GM18907 (cell line): ENCODE measurements at regions not wholly inside any gene's neighbourhood (a gene's known extent, or its start where the extent isn't known, plus 50 kb on each side); places are given as distances from the start of the nearest gene placed in this dataset.
A peak's percentile ranks its signal among the peaks of the same experiment; 100 is the strongest.

Experiments
- ATAC-seq: cut with Tn5 transposase; IDR thresholded peaks from one replicate; pipeline ENCODE4 v1.9.1; 2021; ENCODE audit warnings: mild to moderate bottlenecking, moderate library complexity; ENCODE audit not compliant: unreplicated experiment

DNA sequence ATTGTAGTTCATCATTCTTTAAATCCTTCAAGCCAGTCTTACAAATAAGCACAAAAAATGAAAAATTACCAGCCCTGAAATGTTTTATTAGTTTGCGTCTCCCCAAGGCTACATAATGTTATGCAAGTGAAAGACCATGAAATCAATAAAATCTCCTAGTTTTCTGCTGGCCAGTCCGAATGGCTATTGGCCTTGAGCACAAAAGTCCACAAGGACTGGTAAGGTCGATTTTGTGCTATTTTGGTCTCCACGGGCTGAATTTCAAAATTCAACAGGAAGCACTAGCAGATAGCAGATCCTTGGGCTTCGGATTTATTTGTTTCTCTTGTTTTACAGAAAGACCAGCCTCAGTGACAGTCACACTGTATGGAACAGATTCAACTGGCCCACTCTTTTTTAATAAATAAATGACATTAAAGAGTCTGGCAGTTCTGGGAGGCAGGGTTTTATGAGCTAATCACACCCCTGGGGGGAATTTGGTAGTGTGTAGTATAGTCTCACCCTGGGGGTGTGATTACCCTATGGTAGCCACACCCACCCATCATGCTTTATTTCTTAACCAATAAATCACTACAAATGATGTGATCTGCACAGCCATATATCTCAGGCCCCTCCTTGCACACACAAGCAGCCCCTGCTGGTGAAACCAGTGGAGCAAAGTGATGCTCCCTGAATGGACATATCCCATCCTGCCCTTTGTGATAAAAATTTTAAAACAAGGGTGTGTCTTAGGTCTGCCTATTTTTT, 51.1 kb upstream of the TMEM33 start:
- no peak for ATAC-seq

DNA sequence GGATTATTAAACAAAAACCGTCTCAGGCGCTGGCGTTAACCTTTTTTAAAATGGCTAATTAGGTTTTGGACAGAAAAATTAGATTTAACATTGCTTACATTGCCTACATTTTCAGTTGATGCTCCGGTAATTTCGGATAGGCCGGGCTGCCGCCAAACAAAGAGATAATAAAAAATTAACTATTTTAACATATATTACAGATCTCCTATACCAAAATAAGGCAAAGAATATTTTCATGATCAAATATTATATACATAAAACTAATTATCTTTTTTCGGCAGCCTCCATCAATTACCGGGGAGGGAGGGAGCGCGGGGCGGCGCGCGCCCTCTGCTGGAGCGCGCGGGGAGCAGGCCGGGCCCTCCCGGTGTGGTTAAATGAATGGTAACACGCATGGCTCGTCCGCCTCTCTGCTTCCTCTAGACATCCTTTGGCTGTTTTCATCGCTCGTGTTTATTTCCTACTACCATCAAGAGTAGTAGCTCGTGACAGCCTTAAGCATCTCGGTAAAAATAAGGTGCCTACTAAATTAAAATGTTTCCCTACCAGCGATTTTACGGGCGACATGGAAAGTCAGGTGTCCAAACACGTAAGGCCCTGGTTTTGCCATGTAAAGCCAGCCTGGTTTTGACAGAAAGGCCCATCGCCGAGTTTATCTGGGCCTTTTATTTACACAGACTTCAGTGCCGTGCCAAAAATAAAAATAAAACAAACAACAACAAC, 52.4 kb upstream of the TMEM33 start:
- peak; percentile 58 for ATAC-seq

DNA sequence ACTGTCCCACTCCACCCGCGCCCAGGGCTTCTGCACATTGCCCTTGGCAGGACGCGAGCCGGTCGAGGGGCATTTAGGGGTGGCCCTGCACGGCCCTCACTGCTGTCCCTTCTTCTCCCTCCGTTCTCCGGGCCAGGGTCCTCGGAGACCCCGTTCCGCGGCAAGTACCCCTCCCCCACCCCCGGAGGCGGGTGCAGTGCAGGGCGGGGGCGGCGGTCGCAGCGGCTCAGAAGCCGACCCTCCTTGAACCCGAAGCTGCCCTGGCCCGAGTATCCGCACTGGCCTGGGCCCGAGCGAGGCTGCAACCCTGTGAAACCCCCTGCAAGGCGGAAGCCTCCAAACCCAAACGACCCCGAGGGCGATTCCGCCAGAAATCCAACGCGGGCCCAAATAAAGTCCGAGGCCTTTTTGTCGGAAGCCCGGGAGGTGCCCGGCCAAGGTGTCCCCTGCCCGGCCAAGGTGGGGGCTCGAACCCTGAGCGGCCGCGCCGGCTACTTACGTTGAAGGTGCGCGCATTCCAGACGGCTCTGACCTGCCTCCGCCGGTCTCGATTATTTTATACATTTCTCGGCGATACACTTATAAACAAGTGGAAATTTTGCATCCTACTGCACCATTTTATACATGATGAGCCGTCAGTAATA, 53.1 kb upstream of the TMEM33 start:
- no peak for ATAC-seq

DNA sequence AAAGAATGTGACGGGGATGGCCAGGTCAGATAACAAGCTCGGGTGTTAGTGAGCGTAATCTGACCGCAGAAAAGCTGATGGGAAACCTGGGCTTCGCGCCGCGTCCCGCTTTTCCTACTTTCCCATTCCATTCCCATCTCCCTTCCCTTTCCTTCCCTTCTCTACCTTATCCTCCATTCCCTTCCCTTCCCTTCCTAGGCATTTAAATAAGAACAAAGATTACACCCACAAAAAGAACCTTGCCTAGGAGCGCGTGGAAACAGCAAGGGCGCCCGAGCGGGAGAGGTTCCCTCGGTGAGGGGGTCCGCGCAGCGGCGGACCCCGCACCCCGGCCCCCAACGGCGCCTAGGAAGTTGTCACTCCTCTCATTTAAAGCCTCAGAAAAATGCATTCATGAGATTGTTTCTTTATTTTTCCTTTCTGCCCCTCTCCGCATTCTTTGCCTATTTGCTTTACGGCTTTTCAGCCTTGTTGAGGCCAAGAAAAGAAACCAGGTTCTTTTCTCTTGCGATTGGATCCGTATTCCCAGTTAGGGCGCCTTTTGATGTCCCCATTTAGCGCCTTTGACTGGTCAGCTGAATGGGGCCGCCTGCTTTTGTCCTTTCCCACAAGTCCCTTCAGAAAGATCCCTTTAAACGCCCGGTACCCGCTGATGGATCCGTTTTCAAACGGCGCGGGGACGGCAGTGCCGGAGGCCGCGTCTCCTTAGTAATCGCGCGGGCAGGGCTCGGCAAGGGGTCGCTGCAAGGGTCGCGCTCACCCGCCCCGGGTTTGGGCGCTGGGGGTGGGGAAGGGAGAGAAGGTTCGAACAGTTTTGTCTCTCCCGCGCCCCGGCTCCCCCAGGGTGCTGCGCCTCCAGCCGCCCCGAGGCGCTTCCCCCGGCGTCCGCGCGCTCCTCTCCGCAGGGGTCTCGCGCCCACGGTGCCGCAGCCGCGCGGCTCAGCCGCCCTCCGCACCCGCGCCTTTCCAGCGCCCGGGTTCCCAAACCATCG, 54.1 kb upstream of the TMEM33 start:
- no peak for ATAC-seq

DNA sequence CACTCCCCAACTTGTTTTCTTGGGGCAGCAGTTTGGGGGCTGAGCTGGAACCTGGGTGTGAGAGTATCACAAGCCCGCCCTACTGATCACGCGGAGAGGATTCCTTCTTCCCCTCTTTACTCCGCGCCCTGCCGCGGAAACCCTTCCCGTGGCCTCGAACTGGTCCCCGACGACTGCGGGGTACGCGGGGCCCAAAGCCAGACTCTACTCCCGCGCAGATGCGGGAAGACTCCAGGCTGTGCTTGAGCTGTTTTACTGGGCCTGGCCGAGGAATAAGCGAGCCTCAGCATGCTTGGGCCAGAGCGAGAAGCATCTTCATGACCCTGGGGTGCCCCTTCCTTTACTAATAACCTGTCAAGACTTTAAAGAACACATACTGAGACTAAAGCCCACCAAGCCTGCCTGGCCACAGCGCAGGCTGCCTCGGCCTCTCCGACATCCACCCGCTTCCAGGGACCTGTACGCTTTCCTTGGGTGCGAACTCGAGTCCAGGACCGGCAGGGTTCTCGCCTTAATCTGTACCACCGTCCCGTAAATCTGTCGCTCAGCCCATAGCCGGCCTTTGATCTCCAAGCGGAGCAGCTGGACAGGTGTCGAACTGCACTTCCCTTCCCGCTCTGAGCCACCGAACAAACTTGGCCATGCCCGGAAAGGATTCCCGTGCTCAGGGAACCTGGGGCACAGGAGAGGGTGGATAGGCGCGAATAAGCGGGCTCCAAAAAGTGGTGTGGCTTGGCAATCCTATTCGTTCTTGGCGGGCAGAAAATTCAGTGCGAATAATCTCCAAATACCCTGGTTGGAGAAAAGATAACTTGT, 55.0 kb upstream of the TMEM33 start:
- ATAC-seq, result no peak

DNA sequence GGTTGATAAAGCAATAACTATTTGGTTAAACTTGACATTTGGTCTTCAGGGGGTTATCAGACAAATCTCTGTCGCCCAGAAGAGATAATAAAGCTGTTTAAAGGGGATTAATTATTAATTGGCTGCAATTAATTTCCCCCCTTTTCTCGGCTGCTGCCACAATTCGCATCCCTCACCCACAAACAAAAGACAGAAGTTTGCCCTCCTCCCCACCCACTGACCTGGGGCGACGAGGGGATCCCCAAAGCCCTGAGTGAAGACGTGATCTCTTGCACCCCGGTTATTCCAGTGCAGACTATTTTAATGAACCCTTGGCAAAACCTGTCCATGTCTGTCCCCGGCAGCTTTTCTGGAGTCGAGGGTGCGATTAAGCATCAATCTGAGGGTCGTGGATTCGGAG, 55.7 kb upstream of the TMEM33 start:
- no peak for ATAC-seq

DNA sequence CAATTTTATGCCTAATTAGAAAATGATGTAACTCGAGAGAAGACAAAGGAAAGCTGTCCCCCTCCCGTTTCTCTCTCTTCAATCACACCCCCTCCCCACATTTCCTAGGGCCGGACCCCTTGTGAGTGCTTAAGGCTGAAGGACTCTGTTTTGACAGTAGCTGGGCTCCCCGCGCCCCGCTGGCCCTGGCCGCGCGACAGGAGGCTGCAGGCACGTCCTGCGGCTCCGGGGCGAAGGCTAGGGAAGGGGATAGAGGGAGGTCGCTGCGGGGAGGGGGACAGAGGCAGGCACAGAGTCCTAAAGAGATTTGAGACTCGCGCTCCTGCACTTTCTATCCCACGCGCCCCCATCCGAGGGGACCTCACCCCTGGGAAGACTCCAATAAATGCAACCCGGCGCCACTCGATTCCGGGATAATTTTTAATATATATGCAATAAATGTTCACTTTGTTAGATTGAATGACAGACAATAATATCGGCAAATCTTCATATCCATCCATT, 56.2 kb upstream of the TMEM33 start:
- ATAC-seq, result no peak

DNA sequence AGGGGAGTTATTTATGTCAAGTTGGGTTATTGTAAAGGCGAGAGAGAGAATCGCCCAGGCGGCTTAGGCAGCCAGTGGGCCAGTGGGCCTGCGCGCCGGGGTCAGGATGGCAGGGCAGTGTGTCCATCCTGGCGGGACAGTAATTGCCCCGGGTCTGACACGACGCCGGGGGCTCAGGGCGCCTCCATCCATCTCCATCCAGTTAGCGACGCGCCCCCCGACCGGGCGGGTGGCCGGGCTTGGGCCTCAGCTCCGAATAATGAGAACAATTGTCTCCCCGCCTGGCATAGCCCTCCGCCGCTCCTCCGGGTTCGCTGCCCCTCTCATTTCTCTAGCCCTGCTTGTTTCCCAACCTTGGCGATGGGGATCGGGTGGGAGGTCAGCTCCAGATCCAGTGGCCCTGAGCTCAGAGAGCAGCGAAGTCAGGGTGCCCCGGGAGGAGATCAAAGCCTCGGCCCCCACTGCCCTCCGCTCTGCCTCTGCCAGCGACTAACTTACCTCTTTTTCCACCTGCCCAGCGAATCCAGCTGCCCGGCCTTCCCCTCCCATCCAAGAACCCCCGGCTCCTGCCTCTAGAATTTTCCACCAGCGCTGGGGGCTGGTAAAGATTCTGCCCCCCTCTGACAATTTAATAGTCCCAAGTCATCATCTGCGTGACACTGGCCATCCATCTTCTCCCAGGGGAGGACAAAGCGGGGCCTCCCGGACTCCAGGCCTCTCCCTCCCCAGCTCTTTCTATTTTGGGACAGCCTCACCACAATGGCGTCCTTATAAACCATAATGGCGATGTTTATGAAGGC, 56.9 kb upstream of the TMEM33 start:
- no peak for ATAC-seq

DNA sequence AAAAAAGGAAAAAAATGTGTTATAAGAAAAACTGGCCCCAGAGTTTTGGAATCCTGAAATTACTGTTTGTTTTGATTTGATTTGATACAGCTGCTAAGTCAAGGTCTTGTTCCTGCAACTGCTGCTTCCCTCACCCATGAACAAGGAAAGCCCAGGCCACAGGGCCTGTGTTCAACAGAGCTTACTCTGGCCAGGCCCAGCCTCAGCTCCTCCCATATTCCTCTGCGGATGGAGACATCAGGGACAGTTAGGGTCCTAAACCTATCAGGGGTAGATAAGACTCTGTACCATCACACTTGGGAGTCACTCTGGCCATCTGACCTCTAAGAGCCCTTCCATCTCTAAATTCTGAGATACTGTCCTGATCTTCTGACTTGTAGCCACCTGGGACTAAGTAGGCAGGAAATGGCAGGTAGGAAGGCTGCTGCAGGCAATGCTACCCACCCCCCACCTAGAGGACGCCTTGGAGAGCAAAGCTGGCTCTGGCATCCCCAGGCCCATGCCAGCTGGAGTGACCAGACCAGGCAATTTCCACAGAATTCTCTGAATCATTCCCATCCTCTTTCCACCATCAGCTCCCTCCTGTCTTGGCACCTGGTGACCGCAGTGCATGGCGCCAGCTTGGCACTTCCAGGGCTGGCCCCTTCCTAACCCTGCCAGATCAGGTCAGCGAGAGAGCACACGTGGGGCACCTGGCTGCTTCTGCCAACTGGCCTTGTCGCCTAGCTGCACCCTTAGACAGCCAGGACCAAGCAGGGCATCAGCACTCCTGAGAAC, 58.0 kb upstream of the TMEM33 start:
- ATAC-seq, result no peak

DNA sequence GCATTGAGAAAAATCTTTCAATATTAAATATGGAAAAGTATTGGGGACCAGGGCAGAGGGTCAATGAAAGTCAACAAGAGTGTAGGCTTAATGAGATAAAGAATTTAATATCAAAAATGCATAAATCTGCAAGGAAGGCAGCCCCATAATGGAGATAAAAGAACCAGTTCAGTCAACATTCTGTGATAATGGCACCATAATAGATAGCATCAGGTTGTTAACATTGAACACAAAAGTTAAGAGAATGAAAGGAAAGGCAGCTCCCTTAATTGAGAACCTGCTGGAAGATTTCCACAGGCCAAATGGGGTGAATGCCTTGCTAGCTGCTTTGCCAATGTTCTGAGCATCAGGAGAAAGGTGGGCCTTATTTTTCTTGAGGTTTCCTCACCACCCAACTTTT, 60.4 kb upstream of the TMEM33 start:
- no peak for ATAC-seq

DNA sequence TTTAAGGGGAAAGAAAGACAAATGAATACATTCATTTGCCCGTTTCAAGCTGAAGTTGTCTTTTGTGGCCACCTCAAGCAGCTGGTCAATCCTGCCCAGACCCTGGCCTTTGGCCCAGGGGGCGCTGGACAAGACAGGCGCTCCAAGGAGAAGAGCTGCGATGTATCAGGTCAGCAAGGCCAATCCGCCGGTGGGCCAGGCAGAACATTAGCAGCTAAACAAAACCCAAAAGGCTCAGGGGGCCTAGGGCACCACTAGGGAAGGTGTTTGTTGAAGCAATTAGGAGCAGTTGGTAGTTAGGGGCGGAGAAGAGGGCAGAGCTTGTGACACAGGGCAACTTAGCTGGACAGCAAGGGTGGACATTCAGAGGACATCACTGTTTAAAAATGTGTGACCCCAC, 60.8 kb upstream of the TMEM33 start:
- no peak for ATAC-seq

DNA sequence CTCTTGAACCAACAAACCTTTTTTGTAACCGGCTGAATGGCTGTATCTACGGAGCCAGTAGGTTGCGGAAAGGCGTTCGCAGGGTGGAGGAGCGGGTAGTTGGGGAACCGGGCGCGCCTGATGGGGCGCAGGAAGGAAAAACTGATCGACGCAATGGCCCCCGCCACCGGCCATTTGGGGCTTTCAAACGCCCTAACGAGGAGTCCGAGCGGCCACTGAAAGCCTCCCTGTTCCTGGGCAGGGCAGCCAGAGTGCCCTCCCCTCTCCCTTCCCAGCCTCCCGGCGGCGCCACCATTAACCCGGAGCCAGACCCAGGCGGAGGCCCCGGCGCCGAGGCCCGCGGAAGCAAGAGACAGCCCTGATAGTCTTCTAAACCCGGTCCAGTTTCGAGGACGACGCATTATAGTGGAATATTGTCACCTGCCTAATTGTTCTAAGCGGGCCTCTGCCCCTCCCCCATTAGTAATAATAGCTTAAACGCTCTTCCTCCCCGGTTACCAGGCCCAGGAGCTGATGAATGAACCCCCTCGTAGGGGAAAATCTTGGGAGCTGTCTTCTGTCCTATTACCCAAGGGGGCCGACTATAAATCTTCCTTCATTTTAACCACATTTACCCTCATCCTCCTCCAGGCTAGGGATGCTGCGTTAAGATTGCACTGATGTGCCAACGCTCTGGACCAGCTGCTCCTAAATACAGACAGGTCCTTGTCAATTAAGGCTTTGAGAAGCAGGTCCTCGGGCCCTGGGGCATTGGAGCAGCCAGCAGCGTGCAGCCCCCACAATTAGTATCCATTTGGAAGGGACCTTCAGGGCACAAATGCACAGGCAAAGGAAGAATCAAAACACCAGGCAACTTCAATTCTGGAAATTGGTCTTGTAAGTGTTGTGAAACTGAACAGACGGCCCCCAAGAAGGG, 61.6 kb upstream of the TMEM33 start:
- ATAC-seq, result no peak

DNA sequence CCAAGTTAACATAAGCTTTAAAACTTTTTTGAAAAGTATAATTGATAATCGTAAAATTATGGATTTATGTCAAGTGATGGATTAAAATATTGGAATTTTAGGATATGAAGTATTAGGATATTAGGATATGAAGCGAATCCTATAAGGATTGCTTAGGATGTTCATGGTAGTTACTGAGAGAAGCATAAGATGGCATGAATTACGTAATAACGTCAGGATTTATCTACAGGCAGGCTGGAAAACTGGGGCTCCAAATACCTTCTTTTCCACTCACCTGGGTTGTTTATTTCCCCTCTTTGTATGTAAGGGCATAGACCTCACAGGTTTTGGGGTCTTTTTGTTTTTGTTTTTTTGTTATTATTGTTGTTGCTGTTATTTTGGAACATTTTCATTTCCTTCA, 65.2 kb upstream of the TMEM33 start:
- no peak for ATAC-seq

DNA sequence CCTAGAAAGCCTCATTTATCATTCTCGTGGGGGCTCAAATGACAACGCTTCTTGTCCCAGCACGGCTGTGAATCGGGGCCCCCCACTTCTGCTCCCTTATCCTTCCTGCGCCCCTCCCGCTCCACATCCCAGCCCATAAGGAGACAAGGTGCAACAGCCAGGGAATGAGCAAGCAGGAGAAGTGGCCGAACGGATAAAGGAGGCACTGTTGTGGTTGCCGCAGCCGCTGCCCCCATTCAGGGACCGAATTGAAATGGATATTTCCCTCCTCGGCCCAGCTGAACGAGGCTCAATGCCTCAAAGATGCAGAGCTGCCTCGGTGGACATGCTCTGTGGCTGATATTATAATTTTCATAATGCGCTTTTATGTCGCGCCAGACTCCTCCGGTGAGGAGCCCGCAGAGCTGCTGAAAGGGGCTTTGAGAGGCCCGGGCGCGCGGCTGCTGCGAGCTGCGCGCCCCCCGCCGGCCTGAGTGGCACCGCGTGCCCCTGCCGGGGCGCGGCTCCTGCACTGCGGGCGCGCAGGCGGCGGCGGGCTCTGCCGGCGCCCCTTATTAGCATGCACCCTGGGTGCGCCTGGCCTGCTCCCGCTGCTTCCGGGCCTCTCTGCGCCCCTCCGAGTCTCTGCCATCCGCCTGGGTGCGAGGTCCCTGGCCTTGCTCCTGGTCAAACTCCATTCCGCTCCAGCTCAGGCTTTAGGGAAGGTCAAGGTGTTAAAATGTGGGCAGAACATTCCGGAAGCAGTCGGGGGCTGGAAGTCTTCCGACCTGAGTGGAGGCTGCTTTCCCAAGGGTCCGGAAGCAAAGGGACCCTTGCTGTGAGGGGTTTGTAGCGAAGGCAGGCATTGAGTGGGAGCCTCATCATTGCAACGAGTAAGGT, 68.2 kb upstream of the TMEM33 start:
- no peak for ATAC-seq

DNA sequence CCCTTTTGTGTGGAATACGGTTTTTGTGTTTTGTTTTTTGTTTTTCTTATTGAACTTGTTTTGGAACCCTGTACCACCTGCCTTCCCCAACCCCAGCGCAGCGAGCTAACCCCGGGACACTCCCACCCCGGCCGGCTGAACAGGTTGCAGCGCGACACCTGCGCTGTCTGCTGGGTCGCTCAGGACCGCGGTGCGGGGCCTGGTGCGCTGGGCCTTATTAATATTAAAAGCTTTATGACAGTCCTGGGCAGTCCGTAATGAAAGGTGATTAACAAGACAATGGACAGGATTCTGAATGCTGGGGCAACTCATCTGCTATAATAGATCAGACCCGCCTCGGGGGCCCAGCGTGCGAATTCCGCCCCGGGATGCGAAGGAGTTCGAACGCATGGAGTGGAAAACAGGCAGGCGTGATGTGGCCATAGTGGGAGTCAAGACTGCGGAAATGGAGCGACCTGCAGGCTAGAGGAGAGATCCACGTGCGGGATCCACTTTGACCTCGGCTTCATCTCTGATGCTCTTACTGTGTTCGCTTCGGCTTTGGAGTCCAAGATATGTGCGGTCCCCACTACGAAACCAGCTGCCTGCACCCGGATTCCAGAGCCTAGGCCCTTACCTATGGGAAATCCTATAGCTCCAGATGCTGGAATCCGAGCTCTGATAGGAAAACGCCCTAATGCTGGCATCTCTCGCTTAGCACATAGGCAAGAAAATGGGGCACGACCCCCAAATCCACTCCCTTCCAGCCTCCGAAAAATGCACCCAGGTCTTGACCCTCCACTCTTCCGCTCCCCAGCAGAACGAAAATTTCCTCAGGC, 69.0 kb upstream of the TMEM33 start:
- ATAC-seq, result no peak
